ENCODE measurements at regions not wholly inside any gene's neighbourhood (a gene's known extent, or its start where the extent isn't known, plus 50 kb on each side); places are given as distances from the start of the nearest gene placed in this dataset.

DNA sequence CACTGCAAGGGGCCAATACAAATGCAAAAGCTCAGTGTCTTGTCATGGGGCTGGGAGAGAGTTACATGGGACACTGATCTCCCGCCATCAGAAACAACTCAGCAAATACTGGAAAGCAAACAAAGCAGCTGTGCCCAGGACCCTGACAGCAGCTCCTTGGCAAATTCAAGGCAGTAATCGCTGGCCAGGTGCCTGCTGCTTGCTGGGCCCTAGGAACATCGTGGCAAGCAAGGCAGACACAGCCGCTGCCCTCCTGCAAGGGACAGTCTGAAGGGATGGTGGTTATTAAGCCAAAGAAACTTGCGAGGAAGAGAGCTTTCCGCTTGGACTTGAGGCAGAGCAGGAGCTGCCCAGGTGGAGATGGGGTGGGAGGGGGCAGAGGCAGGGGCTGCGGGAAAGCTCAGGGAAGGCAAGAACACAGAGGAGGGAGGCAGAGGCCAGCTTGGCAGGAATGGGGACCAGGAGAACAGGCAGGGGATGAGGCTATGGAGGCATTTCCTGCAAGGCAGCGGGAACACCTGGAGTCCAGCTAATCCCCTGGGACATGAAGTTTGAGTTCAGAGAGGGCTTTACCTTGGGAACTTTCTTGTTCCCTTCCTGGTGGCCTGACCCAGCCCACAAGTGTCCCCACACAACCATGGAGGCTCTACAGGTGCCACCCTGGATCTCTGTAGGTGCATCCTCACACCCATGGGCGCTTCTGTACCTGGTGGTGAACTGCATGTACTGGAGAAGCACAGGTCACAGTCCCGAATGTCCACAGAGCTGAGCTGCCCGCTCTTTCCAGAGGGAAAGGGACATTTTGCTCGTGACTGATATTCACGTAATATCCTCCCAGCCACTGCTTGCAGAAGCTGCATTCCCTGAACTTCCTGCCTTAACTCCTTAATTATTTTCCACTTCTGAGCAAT lies 78.7 kb upstream of the ATP2B2 start:
- DNase-seq (ENCODE audit: extremely low read depth, low read depth, low spot score), result no peak

DNA sequence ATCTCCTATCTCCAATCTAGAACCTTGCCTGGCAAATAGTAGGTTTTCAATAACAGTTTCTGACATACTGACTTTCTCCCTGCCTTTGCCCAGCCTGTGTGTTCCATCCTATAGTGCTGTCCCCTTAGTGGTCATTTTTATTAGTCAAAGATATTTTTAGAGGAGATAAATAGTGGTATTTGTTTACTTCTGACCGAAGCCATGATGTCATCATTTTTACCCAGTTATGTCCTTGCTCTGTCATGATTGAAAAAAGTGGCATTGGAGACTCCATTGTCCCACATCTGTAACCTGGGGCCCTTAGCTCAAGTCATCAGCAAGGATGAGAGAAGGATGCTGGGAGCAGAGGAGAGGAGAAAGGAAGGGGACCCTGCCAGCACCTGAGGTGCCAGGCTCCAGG lies 80.6 kb upstream of the ATP2B2 start:
- no peak for DNase-seq (ENCODE audit: extremely low read depth, low read depth, low spot score)

- DNase-seq (ENCODE audit: extremely low read depth, low read depth, low spot score), result peak; percentile 16
Measured at GRCh38 chr3:10594915-10595314, 89.5 kb upstream of the ATP2B2 start.

GRCh38 chr3:10596746-10597448 lies 91.5 kb upstream of the ATP2B2 start:
- DNase-seq (ENCODE audit: extremely low read depth, low read depth, low spot score), result no peak

- DNase-seq (ENCODE audit: extremely low read depth, low read depth, low spot score), result no peak
Measured at GRCh38 chr3:10597733-10598132, 92.3 kb upstream of the ATP2B2 start.

GRCh38 chr3:10599017-10599416 lies 93.6 kb upstream of the ATP2B2 start:
- DNase-seq (ENCODE audit: extremely low read depth, low read depth, low spot score), result no peak

DNA sequence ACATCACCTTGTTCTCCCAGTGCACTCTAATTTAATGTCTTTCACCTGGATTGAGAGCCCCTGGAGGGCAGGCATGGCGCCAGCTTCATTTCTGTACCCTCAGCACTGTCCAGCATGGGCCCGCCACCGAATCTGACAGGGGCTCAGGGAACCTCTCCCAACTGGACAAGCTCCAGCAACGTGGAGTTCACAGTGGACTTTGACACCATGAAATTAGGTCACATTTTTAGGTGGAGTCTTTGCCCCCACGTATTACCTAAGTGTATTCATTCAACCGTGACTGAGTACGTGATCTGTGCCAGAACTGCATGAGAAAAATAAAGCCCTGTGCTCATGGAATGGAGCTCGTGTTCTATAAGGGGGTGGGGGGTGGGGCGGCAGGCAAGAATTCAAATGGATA lies 94.1 kb upstream of the ATP2B2 start:
- DNase-seq (ENCODE audit: extremely low read depth, low read depth, low spot score), result no peak

- no peak for DNase-seq (ENCODE audit: extremely low read depth, low read depth, low spot score)
Measured at GRCh38 chr3:10600296-10600714, 94.9 kb upstream of the ATP2B2 start.

DNA sequence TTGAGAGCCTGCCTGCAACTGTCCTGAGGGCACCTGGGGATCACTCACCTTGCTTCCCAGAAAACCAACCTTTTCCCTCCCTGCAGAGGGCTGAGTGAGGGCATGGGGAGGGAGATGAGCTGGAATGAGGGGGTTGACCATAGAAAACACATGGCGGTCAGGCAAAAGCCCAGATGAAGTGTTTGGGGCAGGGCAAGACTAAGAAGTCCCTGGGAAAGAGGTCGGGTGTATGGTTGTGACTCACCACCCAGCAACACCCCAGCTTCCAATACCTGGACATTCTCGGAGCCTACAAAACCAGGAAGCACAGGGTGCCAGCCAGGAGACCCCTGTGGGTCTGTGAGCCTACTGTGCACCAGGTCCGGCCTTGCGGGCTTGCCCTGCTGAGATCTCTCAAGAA lies 95.3 kb upstream of the ATP2B2 start:
- no peak for DNase-seq (ENCODE audit: extremely low read depth, low read depth, low spot score)

DNA sequence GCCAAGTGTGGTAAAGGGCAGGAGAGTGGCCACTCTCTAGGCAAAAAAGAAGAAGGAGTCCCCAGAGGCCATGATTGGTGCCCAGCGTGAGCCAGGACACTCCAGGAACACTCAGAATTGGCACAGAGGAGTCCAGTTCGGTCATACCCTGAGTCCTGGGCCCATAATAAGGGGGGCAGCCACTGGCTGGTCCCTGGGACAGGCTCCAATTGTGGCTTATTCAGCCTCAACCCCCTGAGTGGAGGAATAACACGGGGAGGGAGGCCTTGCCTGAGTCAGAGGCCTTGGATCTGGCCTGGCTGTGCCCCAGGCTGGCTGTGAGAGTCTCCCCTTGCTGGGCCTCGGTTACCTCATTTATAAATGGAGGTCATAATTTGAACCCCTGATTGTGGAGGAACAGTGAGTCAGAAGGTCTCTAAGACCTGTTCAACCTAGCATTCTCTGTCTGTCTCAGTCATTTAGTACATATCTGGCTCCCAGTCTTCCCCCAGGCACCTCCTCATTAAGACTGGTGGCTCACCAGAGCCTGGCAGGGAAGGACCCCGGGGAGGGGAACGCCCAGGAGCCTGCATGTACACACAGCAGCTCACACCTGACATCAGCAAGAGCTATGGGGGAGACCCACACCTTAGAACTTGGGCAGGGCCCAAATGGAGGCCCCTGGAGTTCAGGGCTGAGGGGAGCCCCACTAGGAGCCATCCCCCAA lies 95.9 kb upstream of the ATP2B2 start:
- DNase-seq (ENCODE audit: extremely low read depth, low read depth, low spot score), result no peak

GRCh38 chr3:10601857-10602230 lies 96.5 kb upstream of the ATP2B2 start:
- no peak for DNase-seq (ENCODE audit: extremely low read depth, low read depth, low spot score)

- DNase-seq (ENCODE audit: extremely low read depth, low read depth, low spot score), result no peak
Measured at GRCh38 chr3:10602271-10602670, 96.9 kb upstream of the ATP2B2 start.

GRCh38 chr3:10602769-10603768 lies 97.7 kb upstream of the ATP2B2 start:
- DNase-seq (ENCODE audit: extremely low read depth, low read depth, low spot score), result no peak

- DNase-seq (ENCODE audit: extremely low read depth, low read depth, low spot score), result no peak
Measured at GRCh38 chr3:10609134-10609533, 103.7 kb upstream of the ATP2B2 start.

DNA sequence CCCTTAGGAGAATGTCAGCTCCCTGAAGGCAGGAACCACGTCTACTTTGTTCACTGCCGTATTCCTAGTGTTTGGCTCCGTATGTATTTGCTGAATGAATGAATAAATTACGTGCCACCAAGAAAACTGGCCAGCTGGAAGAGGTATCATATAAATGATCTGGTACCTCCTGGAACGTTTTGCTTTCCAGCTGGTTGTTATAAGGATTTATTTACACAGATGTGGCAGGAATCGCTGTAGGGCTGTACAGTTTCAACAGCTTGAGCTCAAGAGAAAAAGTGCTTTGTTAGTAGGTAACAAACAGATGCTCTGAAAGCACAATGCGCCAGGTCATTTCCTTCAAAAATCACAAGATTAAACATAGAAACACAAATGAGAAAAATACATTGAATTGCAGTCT lies 108.8 kb upstream of the ATP2B2 start:
- DNase-seq (ENCODE audit: extremely low read depth, low read depth, low spot score), result no peak

DNA sequence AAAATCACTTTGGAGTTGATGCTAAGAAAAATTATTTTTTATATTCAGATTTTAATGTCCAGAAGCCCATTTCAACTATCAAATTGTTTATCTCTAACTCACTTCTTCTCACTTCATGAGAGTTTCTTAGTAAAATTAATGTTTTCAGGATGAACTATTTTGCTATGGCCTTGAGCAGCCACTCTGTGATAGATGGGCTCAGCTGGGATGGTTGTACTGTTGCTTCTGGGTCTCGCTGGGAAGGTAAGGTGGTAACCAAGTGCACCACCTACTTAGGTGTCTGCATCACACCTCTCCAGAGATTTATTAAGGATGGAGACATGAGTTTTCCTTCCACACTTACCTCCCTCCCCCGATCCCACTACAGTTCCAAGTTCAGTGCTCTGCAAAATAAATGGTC lies 110.3 kb upstream of the ATP2B2 start:
- no peak for DNase-seq (ENCODE audit: extremely low read depth, low read depth, low spot score)

DNA sequence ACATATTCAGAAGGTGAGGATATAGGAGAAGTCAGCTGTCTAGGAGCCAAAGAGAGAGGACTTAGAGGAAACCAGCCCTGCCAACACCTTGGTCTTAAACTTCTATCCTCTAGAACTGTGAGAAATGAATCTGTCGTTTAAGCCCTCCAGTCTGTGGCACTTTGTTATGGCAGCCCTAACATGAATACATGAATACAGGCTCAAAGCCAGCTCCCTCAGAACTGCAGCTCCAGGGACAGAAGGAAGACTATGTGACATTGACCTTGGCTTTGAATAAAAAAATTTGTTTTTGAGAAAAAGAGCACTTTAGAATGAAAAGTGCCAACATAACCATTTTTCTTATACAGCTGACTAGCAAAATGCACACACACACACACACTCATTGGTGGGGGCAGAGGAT lies 110.9 kb upstream of the ATP2B2 start:
- DNase-seq (ENCODE audit: extremely low read depth, low read depth, low spot score), result no peak

GRCh38 chr3:10619989-10620832 lies 114.8 kb upstream of the ATP2B2 start:
- no peak for DNase-seq (ENCODE audit: extremely low read depth, low read depth, low spot score)

GRCh38 chr3:10620833-10621082 lies 115.4 kb upstream of the ATP2B2 start:
- no peak for DNase-seq (ENCODE audit: extremely low read depth, low read depth, low spot score)

Data from glomerular endothelial cell (primary cell).